Activated CD4-positive, alpha-beta T cell treated with anti-CD3 and anti-CD28 coated beads for 48 hours (primary cell): ENCODE measurements at regions not wholly inside any gene's neighbourhood (a gene's known extent, or its start where the extent isn't known, plus 50 kb on each side); places are given as distances from the start of the nearest gene placed in this dataset.
A peak's percentile ranks its signal among the peaks of the same experiment; 100 is the strongest.

Experiments
- DNase-seq: peaks from one replicate; pipeline ENCODE4 v3.0.0-alpha.2; 2020

DNA sequence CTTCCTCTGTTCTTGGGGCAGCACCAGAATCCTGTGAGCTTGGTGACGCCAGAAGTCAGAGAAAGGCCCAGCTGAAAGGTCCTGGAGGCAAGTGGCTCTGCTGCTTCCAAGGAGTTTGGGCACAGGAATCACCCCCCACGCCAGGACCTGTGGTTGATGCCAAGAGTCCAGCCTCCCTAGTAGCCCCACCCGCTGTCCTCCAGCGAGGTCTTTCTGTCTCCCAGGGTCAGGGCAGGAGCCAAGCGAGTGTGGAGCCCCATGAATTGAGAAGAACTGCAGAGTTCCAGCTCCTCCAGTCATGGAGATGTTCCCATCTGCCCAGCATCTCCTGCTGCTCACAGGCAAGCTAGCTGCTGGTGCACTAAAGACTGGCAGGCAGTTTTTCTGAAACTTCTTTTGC is 631.7 kb upstream of the MGMT start:
- DNase-seq = no peak

DNA sequence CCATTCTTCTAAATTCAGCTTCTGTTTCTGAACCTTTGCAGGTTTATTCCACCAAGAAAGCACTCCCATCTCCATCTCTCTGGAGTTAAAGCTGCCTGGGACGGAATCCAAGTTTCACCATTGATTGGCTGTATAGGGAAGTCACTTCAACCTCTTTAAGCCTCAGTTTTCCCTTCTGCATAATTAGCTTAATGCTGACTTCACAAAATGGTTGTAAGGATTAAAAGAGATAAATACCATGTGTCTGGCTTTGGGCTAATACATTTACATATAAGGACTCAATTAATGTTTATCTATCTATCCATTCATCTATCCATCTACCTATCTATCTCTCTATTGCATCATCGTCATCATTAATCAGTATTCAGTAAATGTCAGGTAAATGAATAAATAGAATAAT is 629.6 kb upstream of the MGMT start:
- DNase-seq = no peak

DNA sequence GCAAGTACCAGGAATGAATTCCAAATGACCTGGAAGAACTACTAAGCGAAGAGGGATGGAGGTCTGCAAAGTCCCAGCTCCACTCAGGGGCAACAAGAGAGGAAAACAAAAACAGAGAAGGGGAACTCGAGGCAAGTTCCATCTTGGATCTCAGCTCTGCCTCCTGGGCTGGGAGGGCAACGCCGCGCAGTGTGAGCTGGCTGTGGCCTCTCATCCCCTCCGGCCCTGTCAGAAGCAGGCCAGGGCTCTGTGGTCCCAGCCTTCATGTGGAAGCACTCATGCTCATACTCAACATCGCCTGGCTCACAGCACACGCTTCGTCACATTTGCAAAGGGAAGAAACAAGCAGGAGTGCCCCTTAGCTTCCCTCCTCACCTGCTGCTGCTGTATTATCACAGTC is 627.9 kb upstream of the MGMT start:
- no peak for DNase-seq

DNA sequence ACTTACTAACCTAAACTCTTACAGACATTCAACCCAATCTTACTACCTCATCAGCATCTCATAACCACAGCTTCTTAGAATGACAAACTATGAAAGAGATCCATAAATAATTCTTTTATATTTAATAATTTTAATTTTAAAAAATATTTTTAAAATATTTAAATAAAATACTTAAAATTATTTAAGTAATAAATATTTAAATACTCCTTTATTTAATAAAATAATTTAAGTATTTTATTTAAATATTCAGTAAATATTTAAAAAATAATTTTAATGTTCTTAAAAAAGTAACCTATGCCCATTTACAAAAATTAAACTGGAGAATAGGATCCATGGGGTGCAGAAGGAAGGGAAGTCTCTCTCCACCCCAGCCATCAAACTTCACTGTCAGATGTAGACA is 627.3 kb upstream of the MGMT start:
- no peak for DNase-seq

DNA sequence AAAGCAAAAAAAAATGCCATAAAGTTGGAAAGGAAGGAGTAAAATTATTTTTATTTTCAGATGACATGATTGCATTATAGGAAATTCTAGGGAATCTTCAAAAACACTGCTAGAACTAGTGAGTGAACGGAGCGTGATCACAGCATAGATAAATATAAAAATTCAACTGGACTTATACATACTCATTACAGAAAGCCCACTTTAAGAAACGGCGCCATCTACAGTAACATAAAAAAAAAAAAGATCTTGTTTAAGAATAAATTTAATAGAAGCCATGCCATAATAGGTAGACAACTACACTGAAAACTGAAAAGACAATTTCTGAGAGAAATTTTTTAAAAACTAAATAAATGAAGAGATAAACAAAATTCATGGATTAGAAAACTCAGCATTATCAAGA is 623.1 kb upstream of the MGMT start:
- DNase-seq = no peak

DNA sequence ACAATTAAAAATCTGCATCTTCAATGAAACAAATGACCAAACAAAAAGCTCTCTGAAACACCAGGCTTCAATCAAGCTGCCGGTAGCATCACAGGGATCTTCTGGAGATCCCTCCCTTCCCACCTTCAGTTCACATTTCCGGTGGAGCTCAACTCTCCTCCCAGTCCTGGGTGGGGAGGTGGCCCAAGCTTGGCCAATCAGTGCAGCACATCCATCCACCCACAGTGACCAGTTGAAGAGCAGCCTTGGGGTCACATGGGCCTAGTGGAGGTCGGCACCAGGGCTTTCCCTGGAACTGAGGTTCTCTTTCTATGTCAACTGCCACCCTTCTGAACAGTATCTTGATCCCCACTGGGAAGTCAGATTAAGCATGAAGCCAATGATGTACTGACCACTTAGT is 620.1 kb upstream of the MGMT start:
- no peak for DNase-seq

DNA sequence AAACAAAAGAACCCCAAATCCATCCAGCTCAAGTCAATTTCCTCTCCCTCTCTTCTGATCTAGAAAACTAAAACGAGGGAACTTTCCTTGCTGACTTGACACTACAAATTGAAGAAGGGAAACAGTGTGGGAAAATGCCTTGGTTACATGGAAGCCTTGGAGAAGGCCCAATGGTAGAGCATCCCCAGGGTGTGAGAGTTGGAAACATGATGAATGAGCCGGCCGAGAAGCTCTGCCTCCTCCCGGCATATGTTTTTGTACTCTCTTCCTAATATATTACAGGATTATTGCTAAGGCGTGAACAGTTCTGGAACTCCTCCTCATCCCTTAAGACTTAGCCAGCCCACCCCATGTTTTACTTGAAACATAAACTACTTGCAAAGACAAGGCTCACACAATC is 618.2 kb upstream of the MGMT start:
- no peak for DNase-seq

DNA sequence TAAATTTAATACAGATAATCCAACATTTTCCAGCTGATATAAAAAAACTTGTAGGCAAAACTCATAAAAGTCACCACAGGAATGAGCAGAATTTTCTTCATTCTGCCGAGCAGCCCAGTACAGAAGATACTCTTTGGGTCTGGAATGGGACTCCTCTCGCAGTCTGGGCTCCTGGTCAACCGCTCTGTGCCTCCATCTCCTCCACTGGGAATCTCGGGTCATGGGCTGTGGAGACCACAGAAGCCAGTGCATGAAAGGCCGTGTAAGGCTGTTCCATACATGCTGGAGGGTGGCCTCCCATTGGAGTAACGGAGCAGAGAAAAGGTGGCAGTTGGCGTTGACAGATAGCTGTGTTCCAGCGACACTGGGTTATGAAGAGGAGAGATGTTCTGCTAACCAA is 616.4 kb upstream of the MGMT start:
- no peak for DNase-seq

DNA sequence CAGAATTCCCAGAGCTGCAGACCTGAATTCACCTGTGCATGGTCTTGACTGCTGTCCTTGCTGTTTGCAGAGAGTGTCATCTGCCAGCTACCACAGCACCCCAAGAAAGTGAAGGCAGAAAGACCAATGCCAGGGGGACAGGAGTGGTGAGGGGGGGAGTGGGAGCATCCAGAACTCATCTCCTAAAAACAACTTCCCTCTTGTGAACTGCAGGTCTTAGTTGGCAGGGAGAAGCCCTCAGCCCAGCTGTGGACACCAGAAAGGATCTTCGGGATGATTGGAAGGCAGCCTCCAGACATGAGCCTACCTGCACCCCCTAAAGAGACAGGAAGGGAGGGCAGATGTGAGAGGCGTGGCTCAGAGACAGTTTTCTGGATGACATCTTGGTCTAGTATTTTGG is 615.8 kb upstream of the MGMT start:
- no peak for DNase-seq

DNA sequence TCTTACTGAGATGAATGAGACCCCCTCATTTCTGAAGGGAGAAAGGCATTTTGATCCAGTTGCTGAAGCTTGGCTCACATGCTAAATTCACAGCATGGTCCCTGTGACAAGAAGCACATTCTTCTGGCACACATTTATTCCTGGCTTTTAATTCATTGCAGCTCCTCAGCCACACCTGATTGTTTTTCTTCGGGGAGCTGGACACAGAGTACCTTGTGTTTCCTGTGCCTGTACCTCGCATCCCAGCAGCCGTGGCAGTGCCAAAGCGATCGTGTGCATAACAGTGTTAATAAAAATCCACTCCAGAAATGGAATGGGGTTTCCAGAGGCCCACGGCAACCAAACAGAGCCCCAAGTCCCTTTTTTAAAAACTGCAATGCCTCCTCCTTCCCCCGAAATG is 615.3 kb upstream of the MGMT start:
- no peak for DNase-seq

DNA sequence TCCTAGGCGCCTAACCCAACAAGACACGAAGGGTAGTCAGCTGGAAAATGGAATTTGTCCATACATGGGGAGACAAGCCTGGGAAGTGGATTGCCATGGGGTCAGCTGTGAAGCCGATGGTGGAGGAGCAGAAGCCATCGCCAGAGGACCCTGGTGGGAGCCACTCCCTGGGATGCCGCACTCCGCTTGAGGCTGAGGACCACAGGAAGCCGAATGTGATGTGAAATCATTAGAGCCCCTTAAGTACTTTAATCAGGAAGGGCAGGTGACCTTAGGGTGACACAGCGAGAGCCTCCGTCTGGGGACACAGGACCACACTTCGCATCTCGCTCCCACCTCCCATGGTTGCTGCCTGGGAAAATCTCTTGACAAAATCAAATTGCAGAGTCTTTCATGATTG is 614.6 kb upstream of the MGMT start:
- DNase-seq = no peak

DNA sequence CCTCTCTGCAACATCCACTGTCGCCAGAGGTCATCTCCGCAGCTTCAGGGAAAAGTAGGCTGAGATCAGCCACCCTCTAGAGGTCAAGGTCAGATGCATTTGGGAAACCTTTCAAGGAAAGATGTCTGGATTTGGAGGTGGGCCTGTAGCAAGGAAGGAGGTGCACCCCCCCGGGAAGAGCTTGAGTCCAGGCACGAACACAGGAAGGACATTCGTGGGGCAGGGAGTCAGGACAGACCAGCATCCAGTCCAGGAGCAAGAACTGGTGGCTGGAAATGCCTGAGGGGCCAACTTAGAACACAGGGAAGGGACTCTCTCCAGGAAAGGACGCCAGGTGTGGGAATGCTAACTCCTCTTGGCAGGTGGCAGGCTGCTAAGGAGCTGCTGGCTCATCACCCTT is 614.1 kb upstream of the MGMT start:
- DNase-seq = no peak

DNA sequence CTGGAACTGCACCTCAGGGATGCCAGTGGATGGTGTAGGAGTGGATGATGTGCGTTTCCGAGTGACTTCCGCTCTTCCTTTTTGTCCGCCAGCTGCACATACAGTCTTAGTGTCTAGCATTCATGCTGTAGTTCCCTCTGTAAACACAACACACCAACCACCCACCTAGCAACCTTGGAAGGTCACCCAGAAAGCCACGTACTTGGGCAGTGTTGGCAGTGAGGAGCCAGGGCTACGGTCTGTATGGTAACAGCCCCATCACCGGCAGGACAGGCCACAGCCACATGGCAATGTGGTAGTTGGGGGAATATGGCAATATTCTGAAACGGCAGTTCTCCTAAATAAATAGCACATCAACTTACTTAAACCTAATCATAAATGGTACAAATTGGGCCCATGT is 613.5 kb upstream of the MGMT start:
- DNase-seq = no peak

DNA sequence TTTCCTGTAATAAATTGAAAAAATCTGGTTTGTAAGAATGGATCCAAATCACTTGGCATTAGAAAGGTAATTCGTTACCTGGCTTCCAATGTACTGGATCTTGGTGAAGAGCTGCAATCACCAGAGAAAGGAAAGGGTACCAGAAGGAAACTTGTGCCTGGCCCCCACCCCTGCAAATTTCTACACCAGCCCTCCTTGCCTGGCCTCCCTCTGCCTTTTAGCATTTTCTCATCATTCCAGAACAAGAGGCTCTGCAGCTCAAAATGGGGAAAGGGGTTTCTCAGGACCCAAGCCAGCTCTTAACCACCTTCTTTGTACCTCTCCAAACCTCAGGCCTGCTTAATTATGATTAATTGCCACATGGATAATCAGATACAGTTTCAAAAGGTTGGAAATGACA is 612.8 kb upstream of the MGMT start:
- DNase-seq = no peak

DNA sequence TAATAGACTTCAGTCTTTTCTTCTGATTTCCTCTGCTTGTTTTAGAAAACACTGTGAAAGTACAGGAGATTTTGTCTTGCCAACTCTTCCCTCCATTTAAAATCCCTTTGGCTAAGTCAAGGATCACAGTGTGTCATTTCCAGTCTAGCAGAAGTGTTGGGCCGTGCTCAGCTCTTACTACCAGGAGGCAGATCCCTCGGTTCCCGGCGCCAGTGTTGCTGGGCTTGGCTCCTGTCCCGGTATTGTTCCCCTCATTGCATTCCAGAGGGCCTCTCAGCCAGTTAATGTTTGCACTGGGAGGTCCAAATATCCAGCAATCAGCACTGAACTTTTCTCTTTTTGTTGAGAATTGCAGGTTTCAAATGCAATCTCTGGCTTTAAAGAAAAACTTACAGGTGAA is 612.1 kb upstream of the MGMT start:
- DNase-seq = no peak

DNA sequence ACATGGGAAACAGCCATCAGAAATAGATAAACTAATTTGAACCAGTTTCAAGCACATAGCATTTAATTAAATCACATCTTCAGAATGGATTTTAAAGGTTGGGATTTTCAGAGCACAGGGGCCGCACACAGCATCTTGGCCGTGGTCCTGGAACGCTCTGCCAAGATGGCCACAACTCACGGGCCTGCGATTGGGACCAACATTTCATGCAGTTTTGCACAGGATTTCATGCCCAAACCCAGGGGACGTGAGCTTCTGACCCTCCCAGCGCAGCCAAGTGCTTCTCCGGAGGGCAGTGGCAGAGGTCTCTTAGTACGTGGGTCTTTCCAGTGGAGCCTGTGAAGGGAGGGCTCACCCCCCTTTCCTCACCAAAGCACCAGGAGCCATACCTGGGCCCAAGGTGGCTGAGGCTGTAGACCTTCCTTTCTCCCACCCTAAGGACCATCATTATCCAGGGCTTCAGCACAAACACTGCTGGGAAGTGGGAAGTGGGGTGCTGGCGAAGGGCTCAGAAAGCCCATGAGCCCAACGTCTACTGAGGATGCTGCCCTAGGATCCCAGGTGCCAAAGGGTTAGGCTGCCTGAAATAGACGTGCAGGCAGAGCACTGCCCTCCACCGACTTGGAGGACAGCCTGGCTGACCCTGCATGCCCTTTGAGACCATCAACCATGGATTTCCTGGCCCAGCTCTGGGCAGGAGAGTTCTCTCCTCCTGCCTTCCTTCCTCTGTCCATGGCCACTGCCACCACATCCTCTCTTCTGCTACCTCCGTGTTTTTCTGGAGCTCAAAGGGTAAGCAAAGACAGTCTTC is 611.2 kb upstream of the MGMT start:
- DNase-seq = no peak

DNA sequence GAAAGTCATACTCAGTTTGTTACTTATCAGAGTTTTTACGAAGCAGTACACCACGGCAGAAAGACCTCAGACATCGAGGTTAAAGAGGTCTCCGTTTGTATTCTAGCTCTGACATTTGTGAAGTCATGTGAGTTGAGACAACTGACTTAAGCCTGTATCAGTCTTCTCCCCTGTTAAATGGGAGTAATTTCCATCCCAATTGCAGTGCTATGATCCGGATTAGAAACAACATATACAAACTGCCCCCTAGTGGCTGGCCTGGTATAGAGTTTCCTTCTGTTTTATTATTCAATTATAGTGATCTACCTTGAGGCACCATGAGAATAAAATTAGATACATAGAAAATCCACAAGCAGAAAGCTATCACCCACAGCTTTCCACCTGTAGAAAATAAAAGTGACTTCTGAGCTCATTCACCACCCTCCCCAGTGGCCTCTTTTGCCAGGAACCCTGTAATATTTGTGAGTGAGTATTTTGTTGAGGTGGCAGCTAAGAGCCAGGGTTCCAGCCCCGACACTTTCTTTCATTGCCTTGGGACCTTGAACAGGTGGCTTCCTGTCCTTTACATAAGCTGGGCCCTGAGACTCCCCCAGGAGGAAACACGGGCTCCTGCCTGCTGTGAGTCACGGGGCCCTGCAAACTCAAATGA is 607.2 kb upstream of the MGMT start:
- DNase-seq = peak; percentile 50

DNA sequence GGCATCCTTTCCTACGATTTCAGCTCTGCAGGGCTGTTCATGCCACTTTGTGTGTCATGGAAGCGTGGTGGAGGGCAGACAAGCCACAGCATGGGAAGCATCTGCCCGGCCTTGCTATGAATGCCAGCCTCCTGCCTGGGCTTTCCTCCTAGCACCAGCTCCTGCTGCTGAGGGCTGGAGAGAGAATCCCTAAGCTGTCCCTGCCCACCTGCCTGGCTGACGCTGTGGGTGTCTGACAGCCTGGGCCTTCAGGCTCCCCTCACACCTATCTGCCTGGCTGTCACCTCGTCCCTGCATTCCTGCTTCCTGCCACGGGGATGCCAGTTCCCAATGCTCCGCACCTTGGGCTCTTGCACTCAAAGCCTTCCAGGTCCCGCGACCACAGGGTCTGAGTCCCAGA is 606.5 kb upstream of the MGMT start:
- no peak for DNase-seq

DNA sequence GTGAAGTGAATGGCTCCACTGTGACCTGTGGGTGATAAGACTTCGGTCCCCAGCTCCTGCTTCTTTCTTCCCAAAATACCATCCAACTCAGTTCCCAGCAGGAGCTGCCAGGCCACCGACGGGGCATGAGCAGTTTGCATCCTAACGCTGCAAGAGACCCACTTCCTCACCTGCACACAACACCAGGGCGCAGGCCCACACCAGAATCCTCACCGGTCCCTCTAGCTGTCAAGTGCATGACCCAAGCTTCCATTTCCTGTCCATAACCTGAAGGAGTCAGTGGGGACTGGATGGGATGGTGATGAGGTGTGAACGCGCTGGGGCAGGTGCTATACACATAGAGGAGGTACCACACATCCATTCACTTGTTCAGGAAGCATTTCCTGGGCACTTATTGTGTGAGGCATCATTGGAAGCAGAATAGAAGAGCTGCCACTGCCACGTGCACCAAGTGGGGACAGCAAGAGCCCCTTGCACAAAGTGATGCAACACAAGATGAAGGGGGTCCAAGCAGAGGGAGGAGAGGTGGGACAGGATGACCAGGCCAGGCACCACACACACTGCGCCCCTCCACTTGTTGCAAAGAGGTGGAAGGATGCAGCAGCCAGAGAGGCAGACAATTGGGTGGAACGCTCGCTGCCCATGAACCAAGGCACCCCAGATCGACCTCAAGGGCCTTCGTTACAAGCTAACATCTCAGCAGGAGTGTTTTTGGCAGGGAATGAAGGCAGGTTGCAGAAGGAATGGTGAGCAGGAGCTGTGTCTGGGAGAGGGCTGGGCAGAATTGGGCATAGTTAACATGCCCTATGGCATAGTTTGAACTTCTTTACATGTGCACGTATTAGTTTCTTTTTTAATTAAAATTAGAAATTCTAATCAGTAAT is 605.8 kb upstream of the MGMT start:
- DNase-seq = no peak

DNA sequence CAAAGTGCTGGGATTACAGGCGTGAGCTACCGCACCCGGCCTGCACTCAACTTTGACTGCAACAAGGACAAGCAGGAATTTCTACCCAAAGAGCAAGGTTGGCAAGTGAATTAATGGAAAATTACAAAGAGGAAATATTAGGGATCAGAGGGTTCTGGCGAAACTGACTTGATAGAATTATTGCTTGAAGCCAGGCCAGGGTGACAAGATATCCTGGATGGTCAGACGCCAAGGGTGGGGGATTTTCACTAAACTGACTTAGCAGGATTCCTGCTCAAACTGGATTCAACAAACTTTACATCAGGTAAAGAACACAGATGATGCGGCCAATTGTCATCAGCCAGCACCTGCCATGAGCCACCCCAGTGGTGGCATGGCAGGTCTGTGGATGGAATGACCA is 603.6 kb upstream of the MGMT start:
- no peak for DNase-seq

DNA sequence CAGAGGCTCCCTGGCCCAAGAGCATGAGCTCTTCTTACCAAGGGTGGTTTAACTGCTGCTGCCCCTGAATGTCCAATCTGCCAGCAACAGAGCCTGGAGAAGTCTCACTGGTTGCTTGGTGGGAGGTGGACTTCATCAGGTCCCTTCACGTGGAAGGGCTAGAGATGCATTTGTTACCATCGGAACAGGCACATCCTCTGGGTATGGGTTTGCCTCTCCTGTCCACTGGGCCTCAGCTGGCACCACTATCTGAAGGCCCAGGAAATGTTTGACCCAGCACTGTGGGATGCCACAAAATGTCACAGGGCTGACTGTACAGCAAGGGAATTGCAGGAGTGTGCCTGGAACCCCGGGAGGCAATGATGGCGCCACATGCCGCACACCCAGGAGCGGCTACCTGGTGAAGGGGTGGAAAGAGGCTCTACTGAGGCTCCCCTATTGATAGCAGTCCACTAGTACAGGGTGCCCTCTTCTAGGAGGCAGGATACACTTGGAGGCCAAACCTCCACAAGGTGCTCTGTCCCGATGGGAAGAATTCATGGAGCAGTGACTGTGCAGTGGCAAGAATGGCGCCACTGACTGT is 603.1 kb upstream of the MGMT start:
- DNase-seq = no peak

DNA sequence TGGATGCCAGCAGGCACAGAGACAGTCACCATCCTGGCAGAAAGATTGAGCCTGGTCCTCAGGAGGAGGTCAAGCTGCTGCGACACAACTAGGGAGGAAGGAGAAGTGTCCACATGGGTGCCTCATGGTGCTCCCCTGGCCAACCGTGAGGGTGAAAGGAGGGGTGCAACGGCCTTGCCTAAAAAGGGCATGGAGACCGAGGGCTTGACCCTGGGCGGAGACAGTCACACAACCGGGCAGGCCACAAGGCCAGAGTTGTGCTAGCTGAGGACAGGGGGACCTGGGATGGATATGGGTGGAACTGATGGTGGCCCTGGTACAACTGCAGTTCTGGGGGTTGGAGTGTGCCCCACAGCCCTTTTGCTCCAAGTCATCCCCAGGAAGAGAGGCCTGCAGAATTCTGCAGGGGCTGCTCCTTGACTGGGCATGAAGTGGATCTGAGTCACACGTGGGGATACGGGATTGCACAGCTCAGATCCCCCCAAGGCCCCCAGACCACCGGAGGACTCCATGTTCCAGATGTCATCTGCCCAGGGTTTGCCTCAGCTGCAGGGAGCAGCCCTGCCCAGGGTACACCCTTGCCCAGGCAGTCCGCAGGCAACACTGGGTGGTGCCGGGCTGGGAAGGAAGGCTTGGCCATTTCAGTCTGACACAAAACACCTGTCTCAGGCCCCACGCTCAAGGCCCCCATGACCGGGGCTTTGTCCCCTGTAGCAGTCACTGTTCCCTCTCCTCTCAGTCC is 602.3 kb upstream of the MGMT start:
- DNase-seq = no peak
